Esophagus squamous epithelium (tissue), 4 donors: ENCODE measurements at regions not wholly inside any gene's neighbourhood (a gene's known extent, or its start where the extent isn't known, plus 50 kb on each side); places are given as distances from the start of the nearest gene placed in this dataset.

Experiments used
- CTCF ChIP-seq, 6 experiments: fragments of 450-650 bp in 4 of 6; fragments of 200-600 bp in 2 of 6; sonication (generic) in 2 of 6; IDR thresholded peaks; one replicate each; pipeline ENCODE4 v1.5.1; 2016 to 2019; ENCODE audit warnings: antibody characterized with exemption in 6 of 6, mild to moderate bottlenecking in 4 of 6, moderate library complexity in 4 of 6
- POLR2A ChIP-seq, 4 donors: fragments of 450-650 bp; IDR thresholded peaks; one replicate each; pipeline ENCODE4 v1.6.1; 2017; ENCODE audit warnings: antibody characterized with exemption in 4 of 4, mild to moderate bottlenecking in 4 of 4, moderate library complexity in 3 of 4

DNA sequence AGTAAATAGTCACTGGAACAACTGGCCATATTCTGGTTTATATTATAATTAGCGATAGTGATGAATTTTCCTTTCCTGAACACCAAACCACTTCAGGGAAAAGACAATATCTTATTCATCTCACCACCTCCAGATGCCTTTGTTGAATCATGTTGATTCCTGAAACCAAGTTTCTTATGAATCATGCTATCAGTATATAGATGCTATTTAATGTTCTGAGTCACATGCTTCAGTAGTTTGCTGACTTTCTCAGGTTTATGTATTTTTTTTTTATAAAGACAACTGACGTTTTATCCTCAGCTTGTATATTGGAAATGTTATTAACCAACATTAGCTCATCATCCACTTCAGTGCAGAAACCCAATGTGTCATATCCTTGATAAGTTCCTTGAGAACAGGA, 710.2 kb upstream of the POU3F2 start:
- no peak for TF ChIP-seq POLR2A (IDR thresholded peaks at IDR 0.05)
- no peak for TF ChIP-seq CTCF (IDR thresholded peaks at IDR 0.05)
